NCI-H2196 (cell line): ENCODE measurements at regions not wholly inside any gene's neighbourhood (a gene's known extent, or its start where the extent isn't known, plus 50 kb on each side); places are given as distances from the start of the nearest gene placed in this dataset.

Source experiments
- DNase-seq: peaks from one replicate; lab custom pipeline; 2025; ENCODE audit not compliant: unreplicated experiment; lab: John Stamatoyannopoulos, UW

- DNase-seq = no peak
These were observed 361.9 kb upstream of the FSHR start for GRCh38 chr2:49515996-49516782.

DNA sequence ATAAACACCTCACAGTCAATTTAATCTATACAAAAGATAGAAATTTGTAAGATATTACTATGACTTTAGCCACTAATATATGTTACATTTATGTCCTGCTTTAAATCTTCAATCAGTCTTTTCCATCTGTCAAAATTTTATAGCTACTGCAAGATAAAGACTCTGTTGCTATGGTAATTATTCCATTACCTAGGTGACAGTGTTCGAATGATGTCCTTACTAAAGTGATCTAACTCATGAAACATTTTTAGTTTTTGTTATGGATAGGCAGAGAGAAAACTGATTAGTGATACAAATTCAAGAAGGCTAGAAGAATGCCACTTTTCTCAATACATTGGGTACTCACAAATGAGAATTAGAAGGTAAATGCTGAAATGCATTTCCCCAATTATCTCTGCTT, 359.9 kb upstream of the FSHR start:
- no peak for DNase-seq

- no peak for DNase-seq
These were observed 336.4 kb upstream of the FSHR start for GRCh38 chr2:49490710-49491109.

- DNase-seq = no peak
These were observed 332.8 kb upstream of the FSHR start for GRCh38 chr2:49487139-49487538.

- DNase-seq = no peak
These were observed 326.2 kb upstream of the FSHR start for GRCh38 chr2:49480520-49480919.

DNA sequence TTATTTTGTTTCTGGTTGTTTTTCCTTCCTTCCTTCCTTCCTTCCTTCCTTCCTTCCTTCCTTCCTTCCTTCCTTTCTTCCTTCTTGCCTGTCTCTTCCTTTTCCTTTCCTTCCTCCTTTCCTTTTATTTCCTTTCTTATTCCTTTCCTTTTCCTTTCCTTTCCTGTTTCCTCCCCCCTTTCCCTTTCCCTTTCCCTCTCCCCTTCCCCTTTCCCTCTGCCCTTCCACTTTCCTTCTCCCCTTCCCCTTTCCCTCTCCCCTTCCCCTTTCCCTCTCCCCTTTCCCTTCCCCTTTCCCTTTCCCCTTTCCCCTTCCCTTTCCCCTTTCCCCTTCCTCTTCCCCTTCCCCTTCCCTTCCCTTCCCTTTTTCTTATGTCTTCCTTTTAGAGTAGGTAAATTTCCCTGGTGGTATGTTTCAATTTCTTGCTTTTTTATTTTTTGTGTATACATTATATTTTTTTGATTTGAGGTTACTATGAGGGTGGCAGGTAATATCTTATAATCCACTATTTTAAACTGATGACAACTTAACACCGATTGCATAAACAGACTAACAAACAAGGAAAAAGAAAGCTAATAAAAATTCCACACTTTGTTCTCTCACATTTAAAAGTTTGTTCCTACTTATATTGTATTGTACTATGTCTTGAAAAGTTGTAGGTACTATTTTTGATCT, 311.0 kb upstream of the FSHR start:
- DNase-seq = no peak

DNA sequence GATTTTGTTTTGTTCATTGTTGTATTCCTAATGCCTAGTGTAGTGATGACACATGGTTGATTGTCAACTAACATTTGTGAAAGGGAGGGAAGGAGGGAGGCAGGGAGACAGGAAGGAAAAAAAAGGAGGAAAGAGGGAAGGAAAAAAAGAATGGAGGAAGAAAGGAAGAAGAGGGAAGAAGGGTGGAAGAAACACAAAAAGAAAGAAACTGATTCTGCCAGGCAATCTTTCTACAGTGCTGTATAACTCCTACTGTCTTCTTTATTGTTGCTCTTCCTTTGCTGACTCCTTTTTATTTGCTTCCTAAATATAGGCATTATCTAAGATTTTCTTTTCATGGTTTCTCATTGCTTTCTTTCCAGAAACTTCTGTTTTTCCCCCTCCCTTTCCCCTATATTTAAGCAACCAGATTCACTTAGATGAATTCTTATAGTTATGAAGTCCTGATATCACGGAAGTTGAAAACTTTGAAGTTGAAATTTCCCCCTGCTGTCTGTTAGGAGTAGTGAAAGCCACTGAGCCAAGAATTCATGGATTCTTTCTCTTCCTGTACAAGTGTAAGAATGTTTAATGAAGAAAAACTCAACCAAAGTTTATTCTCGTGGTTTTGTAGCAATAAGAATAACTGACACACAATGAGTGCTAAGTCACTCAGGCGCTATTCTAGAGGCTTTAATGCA, 305.1 kb upstream of the FSHR start:
- DNase-seq = no peak

DNA sequence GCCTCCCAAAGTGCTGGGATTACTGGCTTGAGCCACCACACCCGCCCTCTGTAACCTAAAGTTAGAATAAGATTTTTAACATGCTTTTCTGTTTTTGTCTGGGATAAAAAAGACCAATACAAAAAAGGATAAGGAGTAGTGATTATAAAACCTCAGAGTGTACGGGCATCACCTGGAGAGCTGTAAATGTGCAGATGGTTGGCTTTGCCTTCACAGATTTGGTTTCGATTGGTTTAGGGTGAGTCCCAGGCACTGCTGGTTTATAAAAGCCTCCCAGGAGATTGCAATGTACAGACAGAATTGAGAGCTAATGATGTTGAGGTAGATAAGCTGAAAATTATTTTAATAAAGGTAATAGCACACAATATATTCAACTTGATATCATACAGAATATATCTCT, 289.7 kb upstream of the FSHR start:
- DNase-seq = no peak

GRCh38 chr2:49426996-49427395, 272.7 kb upstream of the FSHR start:
- no peak for DNase-seq

DNA sequence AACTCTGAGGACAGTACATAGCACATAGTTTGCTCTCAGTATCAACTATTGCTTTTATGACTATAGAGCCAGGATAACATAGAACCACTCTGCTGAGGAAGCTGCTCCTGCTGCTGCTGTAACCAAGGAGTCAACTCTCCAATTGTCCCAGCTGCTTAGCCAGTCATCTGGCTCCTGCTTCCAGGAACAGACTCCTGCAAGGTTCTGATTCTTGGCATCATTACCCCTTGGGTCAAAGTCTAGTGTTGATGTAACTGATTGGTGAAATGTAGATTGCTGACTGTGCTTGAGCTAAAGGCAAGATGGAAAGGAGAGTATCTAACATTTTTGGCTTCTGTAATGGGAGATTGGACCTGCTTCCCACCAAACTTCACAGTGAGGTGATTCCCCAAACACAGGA, 261.9 kb upstream of the FSHR start:
- no peak for DNase-seq

DNA sequence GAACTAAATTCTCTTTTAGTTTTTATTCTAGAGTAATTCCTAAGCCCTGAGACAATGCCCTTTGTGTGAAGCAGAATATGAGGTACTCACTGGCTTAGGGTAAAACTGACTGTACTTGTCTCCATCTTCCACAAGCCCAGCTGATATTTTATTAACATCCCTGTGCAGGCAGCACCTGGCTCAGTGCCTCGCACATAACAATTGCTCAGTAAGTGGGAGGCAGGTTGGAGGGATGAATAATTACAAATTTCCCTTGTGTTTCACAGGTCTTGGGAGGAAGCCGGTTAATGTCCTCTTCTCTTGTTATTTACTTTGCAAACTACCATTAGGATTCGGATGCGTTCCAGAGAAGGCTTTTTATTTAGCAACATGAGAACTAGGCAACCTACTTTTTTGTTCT, 249.8 kb upstream of the FSHR start:
- DNase-seq = no peak

DNA sequence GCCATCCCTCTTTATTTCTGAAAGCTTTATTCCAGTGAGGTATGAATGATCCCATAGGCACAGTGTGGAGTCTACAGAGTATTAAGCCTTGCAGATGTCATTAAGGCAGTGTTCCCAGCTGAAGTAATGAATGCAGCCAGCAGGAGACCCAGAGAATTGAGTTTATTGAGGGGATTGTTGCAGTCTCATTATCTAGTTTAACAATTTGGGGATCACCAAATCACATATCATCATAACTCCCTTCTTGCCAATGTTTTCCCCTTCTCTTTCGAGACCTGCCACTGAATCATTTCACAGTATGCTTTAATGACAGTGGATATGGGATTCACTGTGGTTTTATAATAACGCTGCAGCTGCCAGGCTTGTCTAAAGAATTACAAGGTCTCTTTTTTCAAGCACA, 249.3 kb upstream of the FSHR start:
- DNase-seq = no peak

- no peak for DNase-seq
These were observed 225.1 kb upstream of the FSHR start for GRCh38 chr2:49379406-49379805.

DNA sequence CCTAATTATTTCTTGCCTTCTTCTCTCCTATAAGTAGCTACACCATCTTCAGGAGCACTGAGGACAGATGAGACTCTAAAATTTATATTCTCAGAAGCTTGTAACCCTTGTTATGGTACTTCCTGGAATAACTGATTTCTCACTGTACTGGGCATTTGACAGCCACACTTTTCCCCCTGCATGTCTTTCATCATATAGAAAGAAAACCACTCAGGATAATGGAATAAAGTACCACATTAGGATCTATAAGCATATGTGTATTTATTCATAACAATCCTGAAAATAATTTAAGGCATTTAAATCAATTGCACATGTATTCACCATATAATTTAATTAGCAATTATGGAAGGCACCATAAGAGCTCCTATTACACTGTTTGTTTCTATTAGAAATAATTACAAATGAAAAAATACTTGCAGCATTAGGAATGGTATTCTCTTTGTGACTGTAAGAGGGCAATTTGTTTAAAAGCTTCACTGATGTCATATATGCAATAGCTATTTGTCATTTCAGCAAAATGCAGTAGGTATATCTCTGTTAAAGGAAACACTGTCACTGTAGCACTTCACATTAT, 216.9 kb upstream of the FSHR start:
- DNase-seq = no peak

- no peak for DNase-seq
These were observed 215.3 kb upstream of the FSHR start for GRCh38 chr2:49369650-49370049.

- no peak for DNase-seq
These were observed 214.8 kb upstream of the FSHR start for GRCh38 chr2:49369101-49369500.

GRCh38 chr2:49367003-49367402, 212.7 kb upstream of the FSHR start:
- DNase-seq = no peak

DNA sequence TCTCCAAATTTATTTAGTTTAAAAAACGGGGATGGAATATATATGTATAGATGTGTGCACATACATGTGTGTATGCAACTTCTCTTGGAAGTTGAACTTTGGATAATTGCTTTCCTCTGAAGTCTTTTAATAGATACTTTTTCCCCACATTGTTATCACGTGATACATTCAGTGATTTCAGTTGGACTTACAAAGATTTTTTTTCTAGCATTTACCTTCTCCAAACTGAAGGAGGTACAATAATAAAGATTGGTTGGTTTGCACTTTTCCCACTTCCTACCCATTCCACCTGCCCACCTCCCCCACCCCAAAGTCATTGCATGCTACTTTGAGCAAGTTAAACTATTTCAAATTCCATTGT, 206.1 kb upstream of the FSHR start:
- no peak for DNase-seq

DNA sequence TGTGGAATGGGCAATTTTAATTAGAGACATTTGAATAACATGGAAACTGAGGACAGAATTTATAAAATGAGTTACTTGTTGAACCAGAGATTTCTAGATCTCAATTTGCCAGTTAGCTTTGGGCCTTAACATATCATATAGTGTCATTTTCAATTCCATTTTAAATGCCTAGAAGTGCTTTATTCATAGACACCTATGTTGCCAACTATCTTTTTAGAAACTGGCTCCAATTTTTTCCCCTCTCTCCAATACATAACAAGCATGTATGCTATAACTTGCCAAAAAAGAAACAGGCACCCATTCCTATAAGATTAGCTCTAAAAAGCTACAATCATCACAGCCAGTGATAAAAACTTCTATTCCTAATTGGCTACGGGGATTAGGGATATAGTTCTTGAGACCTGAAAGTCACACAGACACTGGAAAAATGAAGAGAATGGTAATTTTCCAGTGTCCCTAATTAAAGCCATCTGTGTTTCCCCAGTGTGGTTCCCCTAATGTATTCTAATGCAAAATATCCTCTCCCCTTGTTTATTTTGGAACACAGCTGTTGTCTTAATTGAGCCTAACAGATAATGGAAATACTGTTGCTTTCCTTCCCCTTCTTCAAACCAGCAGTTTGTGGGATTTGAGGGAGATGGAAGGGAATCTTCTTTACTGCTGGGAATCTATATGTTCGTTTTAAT, 205.5 kb upstream of the FSHR start:
- DNase-seq = no peak

GRCh38 chr2:49355611-49356010, 201.3 kb upstream of the FSHR start:
- no peak for DNase-seq

DNA sequence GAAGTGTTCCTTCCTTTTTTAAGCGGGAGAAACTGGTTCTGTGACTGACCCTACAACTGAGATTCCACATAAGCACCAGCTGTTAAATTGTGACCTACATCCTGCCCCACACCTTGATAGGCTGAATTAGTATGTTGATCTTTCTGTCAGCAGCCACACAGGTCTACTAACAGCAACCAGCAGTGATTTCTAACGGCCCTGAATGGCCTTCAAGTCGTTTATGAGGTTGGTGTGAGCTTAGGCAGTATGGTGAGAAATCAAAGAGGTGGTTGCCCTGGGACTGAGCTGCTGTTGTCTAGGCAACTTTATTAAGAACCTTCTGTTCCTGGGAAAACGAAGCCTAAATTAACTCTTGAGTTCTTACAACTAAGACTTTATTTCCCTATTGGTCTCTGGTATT, 197.2 kb upstream of the FSHR start:
- no peak for DNase-seq
